H1 (cell line): ENCODE measurements at regions not wholly inside any gene's neighbourhood (a gene's known extent, or its start where the extent isn't known, plus 50 kb on each side); places are given as distances from the start of the nearest gene placed in this dataset.

Experiments
- CTCF ChIA-PET: fragments of 300-600 bp; sonication (Branson Sonifier 250); formaldehyde crosslinking; loops from one replicate; lab custom pipeline; 2021; ENCODE audit not compliant: partially characterized antibody; lab: Charles Lee
- POLR2A ChIA-PET: fragments of 300-600 bp; sonication (Branson Sonifier 250); formaldehyde crosslinking; loops from one replicate; lab custom pipeline; 2021; ENCODE audit warnings: inconsistent platforms; ENCODE audit not compliant: partially characterized antibody; lab: Charles Lee
- DNase-seq, 2 experiments: peaks; one replicate each; pipeline versions ENCODE4 v3.0.0 to v3.0.0-alpha.2; 2010 to 2022; ENCODE audit warnings: low spot score in 2 of 2, low read depth in 1 of 2, mixed read lengths in 1 of 2
- FAIRE-seq: peaks from 2 replicates; lab custom pipeline; 2011; peaks lifted over from hg19 to GRCh38; lab: Jason Lieb, UNC
- H2AFZ ChIP-seq: 2 replicates; pipeline ENCODE4 v1.8.1; 2012; ENCODE audit warnings: low read length, inconsistent platforms
- H2AK5ac ChIP-seq: 2 replicates; pipeline ENCODE4 v1.6.1; 2013; ENCODE audit warnings: low read depth, low read length
- H2BK120ac ChIP-seq: replicated peaks from 2 replicates; pipeline ENCODE3; 2013; ENCODE audit warnings: low read depth, low read length, inconsistent platforms
- H2BK12ac ChIP-seq: 2 replicates; pipeline ENCODE4 v1.6.1; 2013; ENCODE audit warnings: low read depth, low read length
- H2BK15ac ChIP-seq: 2 replicates; pipeline ENCODE4 v1.6.1; 2013; ENCODE audit warnings: low read length
- H2BK20ac ChIP-seq: 2 replicates; pipeline ENCODE4 v1.6.1; 2013; ENCODE audit warnings: low read length
- H2BK5ac ChIP-seq: 2 replicates; pipeline ENCODE4 v1.6.1; 2013; ENCODE audit warnings: low read depth, low read length
- H3K14ac ChIP-seq: 2 replicates; pipeline ENCODE4 v1.6.1; 2013; ENCODE audit warnings: inconsistent platforms; ENCODE audit not compliant: insufficient read length
- H3K18ac ChIP-seq: 2 replicates; pipeline ENCODE4 v1.6.1; 2013; ENCODE audit warnings: low read length; ENCODE audit errors: extremely low read depth
- H3K23ac ChIP-seq: 2 replicates; pipeline ENCODE4 v1.6.1; 2013; ENCODE audit warnings: inconsistent platforms; ENCODE audit not compliant: insufficient read length
- H3K23me2 ChIP-seq: 2 replicates; pipeline ENCODE4 v1.6.1; 2013; ENCODE audit warnings: low read depth, low read length
- H3K27ac ChIP-seq: 2 replicates; pipeline ENCODE4 v1.6.1; 2011; ENCODE audit warnings: low read depth, low read length, inconsistent platforms
- H3K27me3 ChIP-seq, 4 experiments: replicated peaks in 1 of 4; 1 replicate in 1 of 4; 2 replicates in 3 of 4; pipeline versions ENCODE4 v1.6.1 to v1.8.1; 2011 to 2013; ENCODE audit warnings: low read length in 3 of 4, mild to moderate bottlenecking in 3 of 4, inconsistent platforms in 2 of 4, mixed read lengths in 2 of 4, moderate library complexity in 1 of 4; ENCODE audit not compliant: control insufficient read depth in 3 of 4, insufficient read depth in 3 of 4; ENCODE audit errors: extremely low read depth in 1 of 4
- H3K36me3 ChIP-seq, 4 experiments: 2 replicates each; pipeline versions ENCODE4 v1.6.1 to v1.8.1; 2011 to 2013; ENCODE audit warnings: mild to moderate bottlenecking in 4 of 4, low read length in 3 of 4, moderate library complexity in 2 of 4, control low read depth in 1 of 4, inconsistent platforms in 1 of 4; ENCODE audit not compliant: insufficient read depth in 4 of 4, control insufficient read depth in 2 of 4
- H3K4ac ChIP-seq: replicated peaks from 2 replicates; pipeline ENCODE3; 2013; ENCODE audit warnings: low read length, low read depth, mixed read lengths, inconsistent platforms; ENCODE audit not compliant: insufficient read length
- H3K4me1 ChIP-seq, 4 experiments: replicated peaks in 1 of 4; 1 replicate in 1 of 4; 2 replicates in 3 of 4; pipeline versions ENCODE4 v1.6.1 to v1.8.1; 2011 to 2013; ENCODE audit warnings: low read length in 3 of 4, inconsistent platforms in 2 of 4, mixed read lengths in 1 of 4; ENCODE audit not compliant: insufficient read depth in 4 of 4, control insufficient read depth in 3 of 4
- H3K4me2 ChIP-seq, 2 experiments: 2 replicates each; pipeline versions ENCODE4 v1.6.1 to v1.8.1; 2011 to 2013; ENCODE audit warnings: low read depth in 2 of 2, low read length in 2 of 2, control low read depth in 1 of 2, inconsistent platforms in 1 of 2, mild to moderate bottlenecking in 1 of 2; ENCODE audit not compliant: insufficient read depth in 1 of 2
- H3K4me3 ChIP-seq, 4 experiments: fragments of 200-600, 300-600 bp in 1 of 4; sonication (generic), shearing (Covaris generic), sonication (Bioruptor Twin) in 1 of 4; 2 replicates each; pipeline versions ENCODE4 v1.5.1 to v1.8.1; 2011 to 2016; ENCODE audit warnings: low read length in 4 of 4, low read depth in 3 of 4, control low read depth in 2 of 4, inconsistent platforms in 2 of 4, mild to moderate bottlenecking in 2 of 4, mixed read lengths in 1 of 4, moderate library complexity in 1 of 4; ENCODE audit not compliant: insufficient read depth in 2 of 4; ENCODE audit errors: extremely low read depth in 1 of 4
- H3K56ac ChIP-seq: replicated peaks from 2 replicates; pipeline ENCODE3; 2013; ENCODE audit warnings: low read depth, mild to moderate bottlenecking, mixed read lengths, low read length, inconsistent platforms; ENCODE audit not compliant: insufficient read length
- H3K79me1 ChIP-seq: 2 replicates; pipeline ENCODE4 v1.6.1; 2013; ENCODE audit warnings: low read depth, low read length, control low read depth
- H3K79me2 ChIP-seq, 2 experiments: 2 replicates each; pipeline versions ENCODE4 v1.6.1 to v1.8.1; 2012 to 2013; ENCODE audit warnings: low read length in 2 of 2, mild to moderate bottlenecking in 2 of 2, inconsistent platforms in 1 of 2; ENCODE audit not compliant: insufficient read depth in 2 of 2, control insufficient read depth in 1 of 2
- H3K9ac ChIP-seq, 4 experiments: replicated peaks in 1 of 4; 1 replicate in 1 of 4; 2 replicates in 3 of 4; pipeline versions ENCODE4 v1.6.1 to v1.8.1; 2011 to 2013; ENCODE audit warnings: low read depth in 3 of 4, low read length in 3 of 4, control low read depth in 2 of 4, mild to moderate bottlenecking in 2 of 4, moderate library complexity in 2 of 4, inconsistent platforms in 1 of 4; ENCODE audit errors: extremely low read depth in 1 of 4
- H3K9me3 ChIP-seq, 2 experiments: 2 replicates each; pipeline versions ENCODE4 v1.6.1 to v1.8.1; 2012 to 2013; ENCODE audit warnings: mild to moderate bottlenecking in 2 of 2, moderate library complexity in 2 of 2, control low read depth in 1 of 2, inconsistent platforms in 1 of 2, low read depth in 1 of 2, low read length in 1 of 2, mixed read lengths in 1 of 2; ENCODE audit not compliant: insufficient read depth in 2 of 2
- H4K20me1 ChIP-seq, 2 experiments: replicated peaks in 1 of 2; 2 replicates each; pipeline versions ENCODE3 to v1.8.1; 2011 to 2013; ENCODE audit warnings: inconsistent platforms in 2 of 2, low read length in 2 of 2, mild to moderate bottlenecking in 1 of 2; ENCODE audit not compliant: insufficient read depth in 2 of 2, control insufficient read depth in 1 of 2
- H4K5ac ChIP-seq: 2 replicates; pipeline ENCODE4 v1.6.1; 2013; ENCODE audit warnings: low read length, low read depth, mixed read lengths, inconsistent platforms; ENCODE audit not compliant: insufficient read length
- H4K8ac ChIP-seq: 2 replicates; pipeline ENCODE4 v1.8.0; 2013; ENCODE audit warnings: mild to moderate bottlenecking, moderate library complexity, low read length, inconsistent platforms; ENCODE audit not compliant: insufficient read depth; ENCODE audit errors: extremely low read depth
- H4K91ac ChIP-seq: replicated peaks from 2 replicates; pipeline ENCODE3; 2013; ENCODE audit warnings: low read length, mixed read lengths, inconsistent platforms; ENCODE audit not compliant: insufficient read length
- BCL11A ChIP-seq, 2 experiments: IDR thresholded peaks; one replicate each; pipeline ENCODE4 v1.6.1; 2011; ENCODE audit warnings: low read depth in 2 of 2, low read length in 2 of 2, mild to moderate bottlenecking in 2 of 2
- CBX5 ChIP-seq: fragments of 300-800, 300-1000 bp; sonication (generic); IDR thresholded peaks from 2 replicates; pipeline ENCODE4 v1.7.1; 2016; ENCODE audit warnings: antibody characterized with exemption, low read length, low read depth
- CHD1 ChIP-seq: IDR thresholded peaks from 2 replicates; pipeline ENCODE4 v1.6.1; 2012; ENCODE audit warnings: low read depth, low read length, improper control_type of control experiment
- CHD2 ChIP-seq: IDR thresholded peaks from 2 replicates; pipeline ENCODE4 v1.6.1; 2012; ENCODE audit warnings: low read length, improper control_type of control experiment
- EGR1 ChIP-seq: IDR thresholded peaks from 2 replicates; pipeline ENCODE4 v1.6.1; 2011; ENCODE audit warnings: low read depth, low read length, borderline replicate concordance
- HDAC2 ChIP-seq, 2 experiments: fragments of 300-600 bp in 1 of 2; sonication (generic) in 1 of 2; IDR thresholded peaks; 2 replicates each; pipeline ENCODE4 v1.6.1; 2011 to 2012; ENCODE audit warnings: low read depth in 2 of 2, low read length in 2 of 2, mild to moderate bottlenecking in 2 of 2, moderate library complexity in 2 of 2, borderline replicate concordance in 1 of 2, inconsistent platforms in 1 of 2
- KDM1A ChIP-seq: fragments of 200-600, 300-600 bp; sonication (generic); IDR thresholded peaks from 2 replicates; pipeline ENCODE4 v1.7.1; 2016; ENCODE audit warnings: mild to moderate bottlenecking, low read length, borderline replicate concordance
- POLR2A ChIP-seq, 2 experiments: IDR thresholded peaks; 1 replicate in 1 of 2; 2 replicates in 1 of 2; pipeline ENCODE4 v1.6.1; 2011; ENCODE audit warnings: low read depth in 2 of 2, low read length in 2 of 2, mild to moderate bottlenecking in 2 of 2; ENCODE audit errors: control extremely low read depth in 1 of 2
- RFX5 ChIP-seq: IDR thresholded peaks from 2 replicates; pipeline ENCODE4 v1.6.1; 2011; ENCODE audit warnings: low read depth, low read length, improper control_type of control experiment, borderline replicate concordance
- SIN3A ChIP-seq, 2 experiments: IDR thresholded peaks in 1 of 2; conservative IDR thresholded peaks in 1 of 2; 2 replicates each; pipeline ENCODE4 v1.6.1; 2011 to 2012; ENCODE audit warnings: low read length in 2 of 2, improper control_type of control experiment in 1 of 2, low read depth in 1 of 2, mild to moderate bottlenecking in 1 of 2
- SIX5 ChIP-seq: IDR thresholded peaks from 2 replicates; pipeline ENCODE4 v1.6.1; 2011; ENCODE audit warnings: mild to moderate bottlenecking, low read depth, low read length
- SUZ12 ChIP-seq: fragments of 200-600 bp; sonication (generic); IDR thresholded peaks from 2 replicates; pipeline ENCODE4 v1.6.1; 2012; ENCODE audit warnings: mild to moderate bottlenecking, inconsistent platforms, low read length, moderate library complexity, mixed read lengths
- TAF1 ChIP-seq: IDR thresholded peaks from 2 replicates; pipeline ENCODE4 v1.6.1; 2011; ENCODE audit warnings: mild to moderate bottlenecking, low read depth, low read length
- YY1 ChIP-seq: IDR thresholded peaks from 2 replicates; pipeline ENCODE4 v1.6.1; 2011; ENCODE audit warnings: low read depth, mild to moderate bottlenecking, low read length
- ZNF274 ChIP-seq: IDR thresholded peaks from 2 replicates; pipeline ENCODE4 v1.7.0; 2012; ENCODE audit warnings: low read length, borderline replicate concordance; ENCODE audit errors: extremely low read depth
- WGBS, 2 experiments: shearing (Covaris generic) in 1 of 2; methylation state at CpG; one replicate each; pipeline versions ENCODE4 v1.1.6 to v1.1.7; 2013 to 2015; ENCODE audit warnings: low lambda C conversion rate in 2 of 2, mixed read lengths in 2 of 2, inconsistent platforms in 1 of 2, low coverage in 1 of 2, missing lambda C conversion rate in 1 of 2; ENCODE audit not compliant: insufficient replicate concordance in 2 of 2, insufficient coverage in 1 of 2, insufficient read length in 1 of 2; ENCODE audit errors: extremely low coverage in 1 of 2, missing lambda C conversion rate in 1 of 2; 5-methylcytosine and 5-hydroxymethylcytosine counted together
- TF ChIP-seq, protein P1 (sequence below): IDR thresholded peaks from 2 replicates; pipeline ENCODE4 v1.6.1; 2012; ENCODE audit warnings: inconsistent platforms

DNA sequence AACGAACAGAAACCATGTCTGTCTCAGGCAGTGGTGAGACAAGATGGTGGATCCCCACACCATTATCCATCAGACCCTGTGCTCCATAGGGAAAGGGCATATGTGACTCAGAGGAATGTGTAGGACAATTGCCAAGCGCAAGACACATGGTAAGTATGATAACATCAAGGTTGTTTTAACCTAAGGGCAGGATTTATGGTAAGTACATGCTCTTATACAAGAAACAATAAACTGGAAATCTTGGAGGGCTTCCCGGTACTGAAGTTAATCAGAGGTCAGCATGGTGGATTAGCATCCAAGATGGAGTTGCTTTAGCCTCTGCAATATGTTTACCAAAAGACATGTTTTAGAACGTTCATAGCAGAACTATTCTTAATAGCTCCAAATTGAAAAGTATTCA is 355.0 kb downstream of the PPP1R2C start:
- WGBS, 2 experiments = 84% methylated on average over 4 of the region's 4 CpGs; no CpG with 5 or more reads in 1 of the 2 experiments
- POLR2A ChIA-PET = interaction anchor here (0.6 kb wide), 1 partner anchor 715 kb away, joined by 3 read pairs; no protein-coding TSS in a partner anchor
- no peak for FAIRE-seq
- TF ChIP-seq RFX5 = no peak
- TF ChIP-seq EGR1 = no peak
- no peak for TF ChIP-seq SIX5
- TF ChIP-seq HDAC2 (IDR thresholded peaks at IDR 0.05; ENCODE audit: borderline replicate concordance in 1 of 2, low read depth in 2 of 2, low read length in 2 of 2) = no peak
- no peak for TF ChIP-seq POLR2A (IDR thresholded peaks at IDR 0.05; ENCODE audit: control extremely low read depth in 1 of 2, low read depth in 2 of 2, low read length in 2 of 2)
- no peak for TF ChIP-seq SIN3A (conservative IDR thresholded peaks at IDR 0.05 in 1 of 2, IDR thresholded peaks at IDR 0.05 in 1 of 2; ENCODE audit: low read depth in 1 of 2, low read length in 2 of 2)
- TF ChIP-seq CBX5 = no peak
- TF ChIP-seq, protein P1, sequence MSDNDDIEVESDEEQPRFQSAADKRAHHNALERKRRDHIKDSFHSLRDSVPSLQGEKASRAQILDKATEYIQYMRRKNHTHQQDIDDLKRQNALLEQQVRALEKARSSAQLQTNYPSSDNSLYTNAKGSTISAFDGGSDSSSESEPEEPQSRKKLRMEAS = no peak
- no peak for TF ChIP-seq CHD1
- TF ChIP-seq KDM1A = no peak
- TF ChIP-seq CHD2 = no peak
- TF ChIP-seq SUZ12 = no peak
- TF ChIP-seq YY1 = no peak
- TF ChIP-seq TAF1 = no peak
- TF ChIP-seq ZNF274 = no peak
- no peak for TF ChIP-seq BCL11A (IDR thresholded peaks at IDR 0.05; ENCODE audit: low read depth in 2 of 2, low read length in 2 of 2)

More for the DNA sequence above, 355.0 kb downstream of the PPP1R2C start:
- H2BK20ac ChIP-seq = no peak overlapping the region
- H4K5ac ChIP-seq = no peak overlapping the region
- H3K4me3 ChIP-seq = no peak overlapping the region
- H3K4me2 ChIP-seq = no peak overlapping the region
- no peaks in the 10 kb centered on the region for H3K4me1 ChIP-seq
- H3K18ac ChIP-seq = no peak overlapping the region
- no peak overlapping the region for H2BK12ac ChIP-seq
- no peak overlapping the region for H2AK5ac ChIP-seq
- H3K9me3 ChIP-seq = no peaks in the 10 kb centered on the region
- no peak overlapping the region for H2BK15ac ChIP-seq
- no peaks in the 10 kb centered on the region for H4K20me1 ChIP-seq
- no peak overlapping the region for H4K8ac ChIP-seq
- no peak overlapping the region for H3K14ac ChIP-seq
- H3K4ac ChIP-seq = no peak overlapping the region
- H3K9ac ChIP-seq = no peak overlapping the region
- CTCF ChIA-PET = no interaction called here
- H2AFZ ChIP-seq = no peak overlapping the region
- no peaks in the 10 kb centered on the region for H3K79me1 ChIP-seq
- no peak overlapping the region for H3K56ac ChIP-seq
- no peaks in the 10 kb centered on the region for H3K27me3 ChIP-seq
- no peak for DNase-seq
- H2BK120ac ChIP-seq = no peak overlapping the region
- H3K79me2 ChIP-seq = no peaks in the 10 kb centered on the region
- H3K36me3 ChIP-seq = no peaks in the 10 kb centered on the region
- no peak overlapping the region for H4K91ac ChIP-seq
- no peak overlapping the region for H2BK5ac ChIP-seq
- H3K23me2 ChIP-seq = no peaks in the 10 kb centered on the region
- no peak overlapping the region for H3K23ac ChIP-seq
- no peak overlapping the region for H3K27ac ChIP-seq
